ENCODE measurements at regions not wholly inside any gene's neighbourhood (a gene's known extent, or its start where the extent isn't known, plus 50 kb on each side); places are given as distances from the start of the nearest gene placed in this dataset.
"Not testable (repeated sequence)": the region's sequence is repeated elsewhere in the genome, so short reads cannot be mapped to it uniquely, and the experiment has no call there.

DNA sequence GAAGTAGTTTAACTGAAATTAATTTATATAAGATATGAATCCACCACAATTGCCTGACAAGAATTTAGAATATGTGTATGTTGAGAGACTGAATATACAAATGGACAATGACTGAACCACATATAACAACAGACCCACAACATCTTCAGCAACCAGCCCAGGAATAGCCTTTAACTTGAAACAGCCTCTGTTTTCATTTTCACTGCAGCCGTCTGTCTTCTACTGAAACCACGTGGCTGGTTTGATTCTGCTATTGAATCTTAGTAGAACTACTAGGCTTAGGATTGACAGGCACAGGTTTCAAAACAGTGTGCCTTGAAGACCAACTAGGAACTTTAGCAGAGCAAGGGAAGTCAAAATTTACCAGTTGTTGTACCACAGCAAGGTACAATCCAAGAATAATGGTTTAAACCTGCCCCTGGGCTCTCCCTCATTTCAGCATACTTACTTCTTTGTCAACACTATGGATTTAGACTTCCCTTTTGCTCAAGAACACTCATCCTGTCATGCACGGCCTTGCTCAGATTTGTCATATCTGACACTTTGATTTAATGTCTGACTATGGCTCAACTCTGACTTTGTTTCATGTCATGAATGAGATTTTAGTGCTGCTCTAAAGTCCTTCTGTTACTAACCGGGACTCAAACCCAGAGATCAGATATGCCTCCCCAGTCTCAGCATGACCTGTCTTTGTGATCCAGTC, 355.0 kb downstream of the KIF2B start:
- no peak for DNase-seq (ENCODE audit: low read depth in 4 of 4, low spot score in 3 of 4)

GRCh38 chr17:54180950-54181349, 358.2 kb downstream of the KIF2B start:
- peak in 1 of 4 donors; percentile 3 for DNase-seq (ENCODE audit: low read depth in 4 of 4, low spot score in 3 of 4)

- no peak for DNase-seq (ENCODE audit: low read depth in 4 of 4, low spot score in 3 of 4)
These were observed 368.5 kb downstream of the KIF2B start for GRCh38 chr17:54191261-54191660.

GRCh38 chr17:54194268-54194667, 371.5 kb downstream of the KIF2B start:
- DNase-seq (ENCODE audit: low read depth in 4 of 4, low spot score in 3 of 4) = no peak

DNA sequence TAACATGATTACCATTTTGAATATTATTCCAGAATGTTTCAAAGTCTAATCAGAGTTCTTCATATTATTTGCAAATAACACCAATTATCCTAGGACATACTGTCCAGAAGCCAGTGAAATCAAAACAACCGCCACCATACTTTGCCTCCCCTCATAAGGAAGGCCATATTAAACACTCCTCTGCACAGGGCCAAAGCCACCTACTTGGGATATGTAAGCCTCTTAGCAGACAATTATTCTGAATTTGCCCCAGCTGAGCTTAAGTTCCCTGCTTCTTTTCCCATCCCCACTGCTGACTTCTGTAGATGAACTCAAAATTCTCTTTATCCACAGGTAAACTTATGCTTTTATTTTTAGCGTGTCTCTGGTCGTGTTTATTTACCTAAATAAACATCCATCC, 374.0 kb downstream of the KIF2B start:
- DNase-seq (ENCODE audit: low read depth in 4 of 4, low spot score in 3 of 4) = no peak

DNA sequence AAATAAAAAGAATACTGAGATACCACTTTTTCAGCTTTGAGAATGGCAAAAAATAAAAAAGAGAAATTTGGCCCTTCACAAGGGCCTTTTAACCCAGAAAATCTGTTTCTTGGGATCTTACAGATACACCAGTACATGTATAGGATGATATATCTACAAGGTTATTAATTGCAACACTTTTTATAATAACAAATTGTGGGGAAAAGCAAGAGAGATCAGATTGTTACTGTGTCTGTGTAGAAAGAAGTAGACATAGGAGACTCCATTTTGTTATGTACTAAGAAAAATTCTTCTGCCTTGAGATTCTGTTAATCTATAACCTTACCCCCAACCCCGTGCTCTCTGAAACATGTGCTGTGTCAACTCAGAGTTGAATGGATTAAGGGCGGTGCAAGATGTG, 378.7 kb downstream of the KIF2B start:
- not testable (repeated sequence) for DNase-seq (ENCODE audit: low read depth in 4 of 4, low spot score in 3 of 4)

- DNase-seq (ENCODE audit: low read depth in 4 of 4, low spot score in 3 of 4) = no peak
These were observed 398.1 kb downstream of the KIF2B start for GRCh38 chr17:54220829-54221228.

- no peak for DNase-seq (ENCODE audit: low read depth in 4 of 4, low spot score in 3 of 4)
These were observed 398.8 kb downstream of the KIF2B start for GRCh38 chr17:54221499-54221898.

- no peak for DNase-seq (ENCODE audit: low read depth in 4 of 4, low spot score in 3 of 4)
These were observed 412.8 kb downstream of the KIF2B start for GRCh38 chr17:54235571-54235970.

DNA sequence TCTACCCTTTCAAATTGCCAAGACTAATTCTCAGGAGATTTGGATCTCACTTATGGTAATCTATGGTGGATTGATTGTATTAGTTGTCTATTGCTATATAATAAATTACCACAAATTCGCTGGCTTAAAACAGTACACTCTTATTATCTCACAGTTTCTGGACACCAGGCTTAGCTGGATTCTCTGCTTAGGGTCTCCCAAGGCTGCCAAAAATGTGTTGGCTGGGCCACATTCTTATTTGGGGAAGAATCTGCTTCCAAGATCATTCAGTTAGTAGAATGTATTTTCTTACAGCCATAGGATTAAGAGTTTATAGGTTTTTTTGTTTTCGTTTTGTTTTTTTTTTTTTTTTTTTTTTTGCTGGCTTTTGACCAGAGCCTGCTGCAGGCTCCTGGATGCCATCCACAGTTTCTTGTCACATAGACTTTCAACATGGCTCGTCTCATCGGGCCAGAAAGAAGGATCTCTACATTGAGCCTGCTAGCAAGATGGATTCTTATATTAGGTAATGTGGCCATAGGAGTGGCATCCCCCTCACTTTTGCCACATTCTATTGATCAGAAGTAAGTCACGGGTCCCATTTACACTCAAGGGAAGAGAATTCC, 415.3 kb downstream of the KIF2B start:
- DNase-seq (ENCODE audit: low read depth in 4 of 4, low spot score in 3 of 4) = no peak

DNA sequence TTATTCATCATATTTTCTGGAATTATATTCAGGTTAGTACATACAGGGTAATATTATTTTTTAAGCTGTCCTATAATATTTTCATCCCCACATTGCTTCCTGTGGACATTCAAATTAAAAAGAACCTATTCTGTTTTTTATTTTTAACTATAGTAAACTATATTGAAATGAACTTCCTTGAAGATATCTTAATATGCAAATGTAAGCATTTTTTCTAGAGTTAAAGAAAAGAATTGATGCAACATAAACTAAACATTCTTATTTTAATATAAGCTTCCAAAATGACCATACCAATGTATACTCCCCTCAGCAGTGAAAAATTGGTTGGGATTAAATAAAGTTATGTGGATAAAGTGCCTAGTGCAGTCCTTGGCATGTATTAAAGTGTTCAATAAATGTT, 416.6 kb downstream of the KIF2B start:
- no peak for DNase-seq (ENCODE audit: low read depth in 4 of 4, low spot score in 3 of 4)

DNA sequence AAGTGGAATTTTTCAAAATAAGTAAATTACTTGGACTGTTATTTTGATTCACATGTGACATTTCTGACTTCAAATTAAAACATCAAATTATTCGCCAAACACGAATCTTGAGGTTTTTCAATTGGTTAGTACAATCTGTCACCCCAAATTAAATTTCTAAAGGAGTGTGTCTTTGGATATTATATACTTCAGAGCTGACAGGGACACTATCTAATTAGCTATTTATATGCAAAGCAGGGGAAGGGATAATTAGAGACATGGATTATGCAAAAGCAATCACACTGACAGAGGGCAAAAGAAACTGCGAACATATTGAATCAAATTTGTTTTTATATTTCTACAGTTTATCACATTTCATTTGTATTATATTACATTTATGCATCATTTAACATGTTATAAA, 433.0 kb downstream of the KIF2B start:
- DNase-seq (ENCODE audit: low read depth in 4 of 4, low spot score in 3 of 4) = no peak

DNA sequence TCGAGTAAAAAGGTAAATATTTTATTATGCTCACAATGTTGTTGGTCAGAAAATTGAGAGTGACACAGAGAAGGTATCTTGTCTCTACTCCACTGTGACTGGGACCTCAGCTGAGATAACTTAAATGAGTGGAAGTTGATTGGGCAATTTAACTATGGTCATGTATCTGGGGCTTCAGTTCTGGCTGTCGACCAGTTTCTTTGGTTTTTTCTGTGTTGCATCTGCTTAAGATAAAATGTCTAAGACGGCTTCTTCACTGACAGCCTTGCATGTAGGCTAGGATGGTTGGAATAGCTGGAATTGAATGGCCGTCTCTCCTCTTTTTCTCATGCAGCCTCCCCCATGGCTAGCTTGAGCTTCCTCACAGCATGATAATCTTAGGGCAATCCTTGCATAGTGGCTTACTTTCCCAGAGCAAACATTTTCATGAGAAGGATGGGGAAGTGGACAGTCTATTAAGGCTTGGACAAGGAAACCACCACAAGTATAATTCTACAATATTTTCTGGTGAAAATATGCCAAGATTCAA, 433.7 kb downstream of the KIF2B start:
- DNase-seq (ENCODE audit: low read depth in 4 of 4, low spot score in 3 of 4) = no peak

- DNase-seq (ENCODE audit: low read depth in 4 of 4, low spot score in 3 of 4) = no peak
These were observed 434.7 kb downstream of the KIF2B start for GRCh38 chr17:54257440-54257839.

DNA sequence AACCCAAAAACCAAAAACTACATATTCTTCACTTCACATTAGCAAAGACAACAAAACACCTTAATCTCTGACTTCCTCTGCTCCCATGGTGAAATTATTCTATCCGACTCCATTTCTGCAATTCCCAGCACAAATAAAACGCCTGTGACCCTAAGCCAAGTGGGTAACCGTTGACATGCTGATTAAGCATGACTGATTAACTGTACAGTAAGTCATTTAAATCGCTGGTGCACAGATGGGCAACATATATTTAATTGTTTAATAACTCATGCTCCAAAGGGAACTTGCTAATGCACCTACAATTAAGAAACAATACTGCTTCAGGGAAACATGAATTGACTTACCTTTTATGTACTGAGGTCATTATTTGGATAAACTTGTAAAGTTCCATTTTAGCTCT, 436.7 kb downstream of the KIF2B start:
- DNase-seq (ENCODE audit: low read depth in 4 of 4, low spot score in 3 of 4) = no peak

DNA sequence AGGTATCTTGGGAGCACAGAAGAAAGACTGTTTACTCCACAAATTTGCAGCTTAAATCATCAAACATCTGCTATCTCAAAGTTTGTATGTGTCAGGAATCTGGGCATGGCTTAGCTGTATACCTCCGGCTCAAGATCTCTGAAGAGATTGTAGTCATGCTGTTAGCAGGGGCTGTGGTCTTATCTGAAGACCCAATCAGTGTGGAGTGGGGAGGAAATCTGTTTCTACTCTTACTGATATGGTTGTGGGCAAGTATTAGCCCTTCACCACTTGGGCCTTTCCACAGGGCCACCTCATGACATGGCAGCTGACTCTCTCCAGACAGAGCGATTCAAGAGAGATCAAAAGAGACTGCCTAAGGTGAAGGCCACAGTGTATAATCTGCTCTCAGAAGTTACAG, 438.7 kb downstream of the KIF2B start:
- no peak for DNase-seq (ENCODE audit: low read depth in 4 of 4, low spot score in 3 of 4)

DNA sequence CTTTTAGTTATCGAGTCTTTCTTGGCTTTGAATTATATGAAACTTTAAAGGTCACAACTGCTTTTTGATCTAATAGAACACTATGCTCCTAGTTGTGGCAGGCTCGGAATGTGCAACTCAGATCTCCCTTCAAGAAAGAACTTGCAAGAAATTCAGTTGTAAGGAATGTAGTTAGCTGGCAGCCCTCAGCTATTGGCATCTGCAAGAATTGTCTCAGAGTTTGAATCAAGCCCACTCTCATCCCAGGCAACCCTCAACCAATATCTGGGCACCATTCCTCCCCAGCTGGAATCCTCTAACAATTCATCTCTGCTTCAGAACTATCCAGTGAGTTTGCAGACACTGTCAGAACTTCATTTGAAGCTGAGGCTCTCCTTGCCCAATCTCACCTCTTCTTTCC, 447.2 kb downstream of the KIF2B start:
- DNase-seq (ENCODE audit: low read depth in 4 of 4, low spot score in 3 of 4) = no peak

GRCh38 chr17:54270499-54270898, 447.8 kb downstream of the KIF2B start:
- DNase-seq (ENCODE audit: low read depth in 4 of 4, low spot score in 3 of 4) = no peak

GRCh38 chr17:54277868-54278267, 455.1 kb downstream of the KIF2B start:
- no peak for DNase-seq (ENCODE audit: low read depth in 4 of 4, low spot score in 3 of 4)

GRCh38 chr17:54280741-54281140, 458.0 kb downstream of the KIF2B start:
- DNase-seq (ENCODE audit: low read depth in 4 of 4, low spot score in 3 of 4) = no peak

DNA sequence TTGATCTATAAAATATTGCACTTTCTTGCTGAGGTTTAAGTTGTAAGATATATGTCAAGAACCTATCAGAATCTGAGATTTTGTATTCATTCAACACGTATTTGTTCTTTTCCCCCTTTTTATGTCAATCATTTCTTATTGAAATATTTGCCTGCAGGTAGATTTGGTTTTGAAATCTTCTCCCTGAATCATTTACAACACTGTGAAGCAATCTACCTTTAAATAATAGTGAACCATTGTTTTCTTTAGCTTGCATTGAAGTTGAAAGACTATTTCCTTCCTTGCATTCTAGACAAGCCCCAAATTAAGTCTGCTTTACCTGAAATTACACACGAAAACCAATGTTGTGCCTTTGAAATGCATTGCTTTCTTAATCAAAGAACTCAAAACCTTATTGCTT, 460.2 kb downstream of the KIF2B start:
- no peak for DNase-seq (ENCODE audit: low read depth in 4 of 4, low spot score in 3 of 4)

DNA sequence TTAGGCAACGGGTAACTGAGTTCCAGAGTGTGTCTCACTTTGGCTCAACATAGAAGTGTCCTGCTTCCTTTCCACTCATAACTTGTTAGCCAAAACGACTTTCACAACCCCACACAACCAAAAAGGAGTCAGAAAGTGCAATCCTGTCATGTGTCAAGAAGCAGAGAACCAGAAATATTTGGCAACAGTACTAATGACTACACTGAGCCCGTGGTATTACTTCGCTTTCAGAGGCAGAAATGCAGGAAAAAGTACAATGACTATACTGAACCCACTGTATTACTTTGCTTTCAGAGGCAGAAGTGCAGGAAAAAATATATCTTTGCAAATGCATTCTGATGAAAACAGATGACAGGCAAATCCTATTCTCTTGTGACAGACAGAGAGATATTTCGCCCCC, 484.6 kb downstream of the KIF2B start:
- DNase-seq (ENCODE audit: low read depth in 4 of 4, low spot score in 3 of 4) = no peak
